ENCODE measurements at regions not wholly inside any gene's neighbourhood (a gene's known extent, or its start where the extent isn't known, plus 50 kb on each side); places are given as distances from the start of the nearest gene placed in this dataset.

GRCh38 chr2:7203056-7203467 lies 285.9 kb downstream of the RNF144A start:
- no peak overlapping the region for H3K27ac ChIP-seq
- intact Hi-C loops (cut with DNase I): loop anchor here (1.0 kb wide), 1 partner anchor 1482 kb away; no protein-coding TSS in a partner anchor
- WGBS, 2 donors: 2 to 3% methylated on average over 4 of the region's 4 CpGs
- H3K4me1 ChIP-seq: peaks cover 0 to 7% (median 0%) of the 10 kb centered on the region in 4 donors
- H3K27me3 ChIP-seq: no peaks in the 10 kb centered on the region
- no peaks in the 10 kb centered on the region for H3K9me3 ChIP-seq
- no peak overlapping the region for H3K4me3 ChIP-seq
- no peaks in the 10 kb centered on the region for H3K36me3 ChIP-seq
- peak; percentile 76 for DNase-seq
- no peak for TF ChIP-seq EP300 (IDR thresholded peaks at IDR 0.05)
- peak; percentile 38 to 78 (median 72) for TF ChIP-seq CTCF (IDR thresholded peaks at IDR 0.05)
- no peak for TF ChIP-seq POLR2A (IDR thresholded peaks at IDR 0.05)

GRCh38 chr2:7205151-7205830 lies 288.1 kb downstream of the RNF144A start:
- DNase-seq: no peak
- Histone ChIP-seq H3K36me3 (no peaks in the 10 kb centered on the region), H3K4me3 (no peak overlapping the region), H3K27me3 (no peaks in the 10 kb centered on the region), H3K27ac (no peak overlapping the region), H3K4me1 (peaks cover 0 to 29% (median 6%) of the 10 kb centered on the region in 4 donors), H3K9me3 (no peaks in the 10 kb centered on the region)
- WGBS, 2 donors: 74 to 89% methylated on average over 9 of the region's 9 CpGs
- no peak for TF ChIP-seq POLR2AphosphoS5 (IDR thresholded peaks at IDR 0.05)
- intact Hi-C loops (cut with DNase I): no loop called here

GRCh38 chr2:7206111-7206810 lies 289.0 kb downstream of the RNF144A start:
- Histone ChIP-seq H3K4me3 (no peak overlapping the region), H3K9me3 (no peaks in the 10 kb centered on the region), H3K27ac (no peak overlapping the region), H3K4me1 (peaks cover 0 to 30% (median 7%) of the 10 kb centered on the region in 4 donors), H3K27me3 (no peaks in the 10 kb centered on the region), H3K36me3 (no peaks in the 10 kb centered on the region)
- no peak for DNase-seq
- whole genome bisulfite sequencing, 2 donors: 83 to 90% methylated on average over 10 of the region's 10 CpGs
- TF ChIP-seq CTCF (IDR thresholded peaks at IDR 0.05) (no peak), POLR2AphosphoS5 (IDR thresholded peaks at IDR 0.05) (no peak), POLR2A (IDR thresholded peaks at IDR 0.05) (no peak), EP300 (IDR thresholded peaks at IDR 0.05) (no peak)
- intact Hi-C loops (cut with DNase I): no loop called here

GRCh38 chr2:7207631-7208030 lies 290.4 kb downstream of the RNF144A start:
- peaks cover 0 to 30% (median 7%) of the 10 kb centered on the region in 4 donors for H3K4me1 ChIP-seq
- no peaks in the 10 kb centered on the region for H3K36me3 ChIP-seq
- 91 to 93% methylated on average over 7 of the region's 7 CpGs for WGBS, 2 donors
- TF ChIP-seq POLR2A (IDR thresholded peaks at IDR 0.05) (no peak), POLR2AphosphoS5 (IDR thresholded peaks at IDR 0.05) (no peak)
- intact Hi-C loops (cut with DNase I): no loop called here
- H3K27me3 ChIP-seq: no peaks in the 10 kb centered on the region
- no peaks in the 10 kb centered on the region for H3K9me3 ChIP-seq
- no peak overlapping the region for H3K27ac ChIP-seq
- no peak for DNase-seq
- no peak overlapping the region for H3K4me3 ChIP-seq

- Histone ChIP-seq H3K4me1 (peaks cover 0 to 23% (median 7%) of the 10 kb centered on the region in 4 donors), H3K27ac (no peak overlapping the region), H3K36me3 (no peaks in the 10 kb centered on the region), H3K27me3 (no peaks in the 10 kb centered on the region), H3K9me3 (no peaks in the 10 kb centered on the region), H3K4me3 (no peak overlapping the region)
- DNase-seq: no peak
- intact Hi-C loops (cut with DNase I): no loop called here
- no peak for TF ChIP-seq CTCF (IDR thresholded peaks at IDR 0.05)
- no peak for TF ChIP-seq POLR2AphosphoS5 (IDR thresholded peaks at IDR 0.05)
- TF ChIP-seq EP300 (IDR thresholded peaks at IDR 0.05): no peak
- TF ChIP-seq POLR2A (IDR thresholded peaks at IDR 0.05): no peak
- WGBS, 2 donors: 79 to 85% methylated on average over 5 of the region's 5 CpGs
Measured at GRCh38 chr2:7209757-7210555, 292.7 kb downstream of the RNF144A start.
